Trophoblast cell (in vitro differentiated cells and primary cell): ENCODE measurements at regions not wholly inside any gene's neighbourhood (a gene's known extent, or its start where the extent isn't known, plus 50 kb on each side); places are given as distances from the start of the nearest gene placed in this dataset.

Source experiments
- DNase-seq, 2 donors: peaks; one replicate each; pipeline ENCODE4 v3.0.0-alpha.2; 2016
- H2AFZ ChIP-seq: 2 replicates; pipeline ENCODE4 v1.6.1; 2013; ENCODE audit warnings: low read length, moderate library complexity, mild to moderate bottlenecking; ENCODE audit not compliant: insufficient read depth, poor library complexity
- H2AK5ac ChIP-seq: 2 replicates; pipeline ENCODE4 v1.6.1; 2013; ENCODE audit warnings: mild to moderate bottlenecking, low read length
- H2BK120ac ChIP-seq: 2 replicates; pipeline ENCODE4 v1.6.1; 2013; ENCODE audit warnings: low read length, mild to moderate bottlenecking, moderate library complexity; ENCODE audit not compliant: insufficient read depth, poor library complexity
- H2BK12ac ChIP-seq: 2 replicates; pipeline ENCODE4 v1.6.1; 2013; ENCODE audit warnings: mild to moderate bottlenecking, low read length, moderate library complexity
- H2BK5ac ChIP-seq: 2 replicates; pipeline ENCODE4 v1.6.1; 2013; ENCODE audit warnings: low read length, low read depth, moderate library complexity, mild to moderate bottlenecking; ENCODE audit not compliant: poor library complexity
- H3K14ac ChIP-seq: 2 replicates; pipeline ENCODE4 v1.6.1; 2013; ENCODE audit warnings: mild to moderate bottlenecking, low read length
- H3K18ac ChIP-seq: 2 replicates; pipeline ENCODE4 v1.6.1; 2013; ENCODE audit warnings: mild to moderate bottlenecking, low read length
- H3K23ac ChIP-seq: 2 replicates; pipeline ENCODE4 v1.6.1; 2013; ENCODE audit warnings: low read length
- H3K27ac ChIP-seq: 2 replicates; pipeline ENCODE4 v1.5.1; 2013; ENCODE audit warnings: low read depth, mild to moderate bottlenecking, inconsistent platforms, low read length, moderate library complexity
- H3K27me3 ChIP-seq: 2 replicates; pipeline ENCODE4 v1.6.1; 2013; ENCODE audit warnings: inconsistent platforms, mild to moderate bottlenecking, low read length, moderate library complexity; ENCODE audit not compliant: insufficient read depth
- H3K36me3 ChIP-seq, 2 experiments: 1 replicate in 1 of 2; 2 replicates in 1 of 2; pipeline ENCODE4 v1.6.1; 2013; ENCODE audit warnings: low read length in 2 of 2, mild to moderate bottlenecking in 2 of 2, moderate library complexity in 1 of 2; ENCODE audit not compliant: insufficient read depth in 2 of 2, control insufficient read depth in 1 of 2
- H3K4ac ChIP-seq: 2 replicates; pipeline ENCODE4 v1.6.1; 2013; ENCODE audit warnings: low read depth, mild to moderate bottlenecking, low read length, moderate library complexity
- H3K4me1 ChIP-seq, 2 experiments: 1 replicate in 1 of 2; 2 replicates in 1 of 2; pipeline ENCODE4 v1.6.1; 2013; ENCODE audit warnings: low read length in 2 of 2, mild to moderate bottlenecking in 2 of 2, moderate library complexity in 1 of 2; ENCODE audit not compliant: insufficient read depth in 2 of 2, control insufficient read depth in 1 of 2
- H3K4me2 ChIP-seq: 2 replicates; pipeline ENCODE4 v1.6.1; 2013; ENCODE audit warnings: inconsistent platforms, mild to moderate bottlenecking, low read length, moderate library complexity
- H3K4me3 ChIP-seq: 2 replicates; pipeline ENCODE4 v1.5.1; 2013; ENCODE audit warnings: mild to moderate bottlenecking, low read depth, low read length, inconsistent platforms
- H3K79me1 ChIP-seq: one replicate; pipeline ENCODE4 v1.6.1; 2013; ENCODE audit warnings: low read length
- H3K79me2 ChIP-seq: 2 replicates; pipeline ENCODE4 v1.6.1; 2013; ENCODE audit warnings: low read length, mild to moderate bottlenecking; ENCODE audit not compliant: control insufficient read depth, insufficient read depth, poor library complexity
- H3K9ac ChIP-seq: 2 replicates; pipeline ENCODE4 v1.6.1; 2013; ENCODE audit warnings: mild to moderate bottlenecking, low read length
- H3K9me3 ChIP-seq: 2 replicates; pipeline ENCODE4 v1.6.1; 2013; ENCODE audit warnings: low read depth, mild to moderate bottlenecking, control low read depth, inconsistent platforms, low read length; ENCODE audit not compliant: insufficient read depth
- H4K12ac ChIP-seq: 2 replicates; pipeline ENCODE4 v1.6.1; 2013; ENCODE audit warnings: low read depth, mild to moderate bottlenecking, low read length, moderate library complexity
- H4K8ac ChIP-seq: 2 replicates; pipeline ENCODE4 v1.6.1; 2013; ENCODE audit warnings: low read depth, mild to moderate bottlenecking, low read length, moderate library complexity
- H4K91ac ChIP-seq: one replicate; pipeline ENCODE4 v1.6.1; 2013; ENCODE audit warnings: low read depth, mild to moderate bottlenecking, low read length, moderate library complexity
- WGBS: extraction: QIAGEN DNeasy Blood & Tissue Kit; methylation state at CpG from one replicate; pipeline ENCODE4 v1.1.7; 2013; ENCODE audit warnings: missing lambda C conversion rate; ENCODE audit not compliant: insufficient read length, insufficient coverage; ENCODE audit errors: extremely low coverage; 5-methylcytosine and 5-hydroxymethylcytosine counted together

DNA sequence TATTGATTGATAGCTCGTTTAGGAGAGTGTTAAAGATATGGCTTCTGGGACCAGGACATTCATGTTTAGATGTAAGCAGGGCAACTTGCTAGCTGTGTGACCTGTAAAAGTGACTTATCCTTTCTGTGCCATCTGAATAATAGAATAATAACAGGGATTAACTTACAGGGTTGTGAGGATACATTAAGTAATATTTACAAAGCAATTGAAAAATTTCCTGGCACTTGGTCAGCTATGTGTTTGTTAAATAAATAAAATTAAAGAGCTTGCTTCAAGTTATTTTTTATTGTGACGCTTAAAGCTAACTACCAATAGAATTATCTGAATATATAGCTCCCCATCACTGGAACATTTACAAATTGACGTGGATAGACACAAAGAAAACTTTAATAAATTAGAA lies 287.9 kb upstream of the CDIN1 start:
- H3K4me3 ChIP-seq, result no peak overlapping the region
- H4K8ac ChIP-seq, result no peak overlapping the region
- H3K79me2 ChIP-seq, result no peaks in the 10 kb centered on the region
- no peak overlapping the region for H2AFZ ChIP-seq
- H2BK12ac ChIP-seq, result no peak overlapping the region
- no peaks in the 10 kb centered on the region for H3K36me3 ChIP-seq
- no peak overlapping the region for H3K4me2 ChIP-seq
- H4K12ac ChIP-seq, result no peak overlapping the region
- no peaks in the 10 kb centered on the region for H3K4me1 ChIP-seq
- H4K91ac ChIP-seq, result no peak overlapping the region
- H3K4ac ChIP-seq, result no peak overlapping the region
- H3K27ac ChIP-seq, result no peak overlapping the region
- no peak overlapping the region for H2BK5ac ChIP-seq
- no peak overlapping the region for H3K23ac ChIP-seq
- H3K9ac ChIP-seq, result no peak overlapping the region
- no peak overlapping the region for H3K18ac ChIP-seq
- no peak overlapping the region for H3K14ac ChIP-seq
- WGBS, result no CpG with 5 or more reads among the region's 3 CpGs
- no peak overlapping the region for H2BK120ac ChIP-seq
- no peaks in the 10 kb centered on the region for H3K9me3 ChIP-seq
- no peaks in the 10 kb centered on the region for H3K79me1 ChIP-seq
- no peak for DNase-seq
- no peaks in the 10 kb centered on the region for H3K27me3 ChIP-seq
- H2AK5ac ChIP-seq, result no peak overlapping the region

DNA sequence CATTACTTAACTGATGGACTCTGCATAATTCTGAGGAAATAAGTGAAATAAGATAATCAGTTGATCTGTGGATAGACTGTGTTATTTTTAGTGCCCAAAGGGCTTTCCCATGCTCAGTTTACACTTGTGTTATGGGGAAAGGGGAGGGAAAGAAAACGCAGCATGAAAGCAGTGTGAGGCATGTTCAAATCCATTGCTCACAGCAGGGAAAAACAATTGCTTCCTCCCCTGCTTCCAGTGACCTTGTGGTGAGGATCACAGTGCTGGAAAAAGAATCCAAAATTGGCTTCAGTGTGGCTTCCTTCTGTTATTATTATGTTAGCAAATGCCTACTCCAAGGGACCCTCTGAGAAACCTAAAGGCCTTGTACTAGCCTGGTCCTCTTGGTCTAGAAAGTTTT lies 285.1 kb upstream of the CDIN1 start:
- Histone ChIP-seq H3K36me3 (no peaks in the 10 kb centered on the region), H4K12ac (no peak overlapping the region), H3K79me2 (no peaks in the 10 kb centered on the region), H3K14ac (no peak overlapping the region), H3K27me3 (no peaks in the 10 kb centered on the region), H3K9ac (no peak overlapping the region), H2AFZ (no peak overlapping the region), H3K4me3 (no peak overlapping the region), H3K18ac (no peak overlapping the region), H3K23ac (peak overlapping the region; percentile 100), H3K4me1 (no peaks in the 10 kb centered on the region), H2BK120ac (no peak overlapping the region), H2AK5ac (no peak overlapping the region), H3K4me2 (no peak overlapping the region), H4K8ac (no peak overlapping the region), H4K91ac (no peak overlapping the region), H3K4ac (no peak overlapping the region), H2BK5ac (no peak overlapping the region), H3K79me1 (no peaks in the 10 kb centered on the region), H3K27ac (no peak overlapping the region), H2BK12ac (no peak overlapping the region), H3K9me3 (no peaks in the 10 kb centered on the region)
- no CpG with 5 or more reads among the region's 1 CpG for WGBS
- no peak for DNase-seq

DNA sequence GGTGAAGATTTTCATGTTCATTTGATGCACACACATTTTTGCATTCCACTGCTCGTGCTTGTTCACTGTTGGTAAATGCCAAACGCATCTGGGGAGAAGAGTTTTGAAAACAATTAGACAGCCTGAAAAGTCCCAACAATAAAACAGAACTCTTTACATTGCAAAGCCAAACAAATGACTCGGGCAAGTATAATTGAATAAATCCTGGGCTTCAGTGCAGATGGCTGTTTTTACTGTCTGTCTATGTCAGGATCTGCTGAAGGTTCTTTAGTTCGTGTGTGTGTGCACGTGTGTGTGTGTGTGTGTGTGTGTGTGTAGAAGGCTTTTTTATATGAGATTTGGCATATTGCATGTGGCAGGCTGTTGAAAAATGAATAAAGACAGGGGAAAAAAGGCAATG lies 277.5 kb upstream of the CDIN1 start:
- Histone ChIP-seq H4K8ac (no peak overlapping the region), H3K27ac (no peak overlapping the region), H4K91ac (no peak overlapping the region), H3K4me3 (no peak overlapping the region), H3K27me3 (no peaks in the 10 kb centered on the region), H3K4ac (no peak overlapping the region), H2BK5ac (no peak overlapping the region), H3K79me2 (no peaks in the 10 kb centered on the region), H3K4me2 (no peak overlapping the region), H2BK120ac (no peak overlapping the region), H2BK12ac (no peak overlapping the region), H3K9ac (no peak overlapping the region), H4K12ac (no peak overlapping the region), H3K4me1 (no peaks in the 10 kb centered on the region), H3K79me1 (no peaks in the 10 kb centered on the region), H2AK5ac (no peak overlapping the region), H3K23ac (no peak overlapping the region), H3K36me3 (no peaks in the 10 kb centered on the region), H2AFZ (no peak overlapping the region), H3K18ac (no peak overlapping the region), H3K14ac (no peak overlapping the region), H3K9me3 (no peaks in the 10 kb centered on the region)
- no peak for DNase-seq
- WGBS, result no CpG with 5 or more reads among the region's 5 CpGs

DNA sequence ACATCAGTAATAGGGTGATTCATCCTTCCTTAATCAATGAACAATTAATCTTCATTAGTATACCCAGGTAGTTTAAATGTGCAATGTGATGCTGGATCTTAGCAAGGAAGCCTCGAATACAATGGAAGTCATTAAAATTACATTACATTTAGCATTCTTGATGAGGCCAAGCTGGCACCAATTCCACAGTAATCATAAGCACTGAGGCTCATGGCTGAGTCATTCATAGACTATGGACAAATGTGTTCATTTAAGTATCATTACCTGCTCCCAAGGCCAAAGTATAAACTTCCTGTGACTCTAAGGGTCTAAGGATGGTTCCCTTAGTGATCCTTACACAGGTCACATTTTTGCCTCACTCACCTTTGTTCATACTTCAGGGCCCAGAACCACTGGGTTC lies 266.4 kb upstream of the CDIN1 start:
- Histone ChIP-seq H3K27ac (no peak overlapping the region), H3K9me3 (no peaks in the 10 kb centered on the region), H3K4me2 (no peak overlapping the region), H2BK120ac (no peak overlapping the region), H2BK12ac (no peak overlapping the region), H4K91ac (no peak overlapping the region), H3K9ac (no peak overlapping the region), H4K12ac (no peak overlapping the region), H3K79me2 (no peaks in the 10 kb centered on the region), H2BK5ac (no peak overlapping the region), H2AK5ac (no peak overlapping the region), H3K36me3 (no peaks in the 10 kb centered on the region), H3K18ac (no peak overlapping the region), H3K14ac (no peak overlapping the region), H2AFZ (no peak overlapping the region), H3K4me1 (no peaks in the 10 kb centered on the region), H3K27me3 (no peaks in the 10 kb centered on the region), H4K8ac (no peak overlapping the region), H3K4me3 (no peak overlapping the region), H3K23ac (no peak overlapping the region), H3K79me1 (no peaks in the 10 kb centered on the region), H3K4ac (no peak overlapping the region)
- no peak for DNase-seq
- WGBS, result no CpG with 5 or more reads among the region's 1 CpG
